ENCODE measurements at regions not wholly inside any gene's neighbourhood (a gene's known extent, or its start where the extent isn't known, plus 50 kb on each side); places are given as distances from the start of the nearest gene placed in this dataset.
A peak's percentile ranks its signal among the peaks of the same experiment; 100 is the strongest.

DNA sequence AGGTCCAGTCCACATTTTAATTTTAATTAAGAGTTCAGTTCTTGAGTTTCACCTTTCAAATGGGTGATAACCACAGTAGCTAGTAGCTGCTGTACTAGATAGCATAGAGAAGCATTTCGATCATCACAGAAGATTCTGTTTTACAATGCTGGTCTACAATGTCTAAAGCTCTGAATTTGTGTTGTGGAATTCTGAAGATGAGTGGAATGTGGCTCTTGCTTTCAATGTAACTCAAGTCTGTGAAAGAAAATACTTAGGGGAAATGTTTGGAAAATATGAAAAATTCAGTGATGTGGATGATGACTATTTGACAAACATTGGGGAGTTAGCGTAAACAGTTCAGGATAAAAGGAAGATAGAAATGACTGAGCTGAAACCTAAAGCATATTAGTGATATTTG lies 139.4 kb downstream of the GNAT3 start:
- H3F3A ChIP-seq (replicated peaks; ENCODE audit: low read depth), result no peaks in the 10 kb centered on the region
- Mint-ChIP-seq H3K27ac (no peak overlapping the region), H3K4me3 (no peak overlapping the region), H3K9me3 (peaks cover 7% of the 10 kb centered on the region; the same call in 2 of the 3 replicates), H3K36me3 (ENCODE audit: low read depth) (no peaks in the 10 kb centered on the region), H3K4me1 (peaks cover 4% of the 10 kb centered on the region; the same call in 2 of the 3 replicates), H3K27me3 (ENCODE audit: insufficient read depth, low read depth, poor library complexity) (peaks cover under 1% of the 10 kb centered on the region)
- no peaks in the 10 kb centered on the region for H3K79me2 ChIP-seq (replicated peaks; ENCODE audit: insufficient read depth)
- ATAC-seq (no peak), DNase-seq (ENCODE audit: low spot score) (peak; percentile 4)
- no peaks in the 10 kb centered on the region for H4K20me1 ChIP-seq (replicated peaks; ENCODE audit: insufficient read depth)
- no peaks in the 10 kb centered on the region for H3K36me3 ChIP-seq (ENCODE audit: insufficient read depth)
- no peak overlapping the region for H3K27ac ChIP-seq (ENCODE audit: low read depth)
- no peaks in the 10 kb centered on the region for H3K27me3 ChIP-seq (ENCODE audit: insufficient read depth)
- TF ChIP-seq ETS1 (IDR thresholded peaks at IDR 0.05), result no peak
- TF ChIP-seq, protein P1, sequence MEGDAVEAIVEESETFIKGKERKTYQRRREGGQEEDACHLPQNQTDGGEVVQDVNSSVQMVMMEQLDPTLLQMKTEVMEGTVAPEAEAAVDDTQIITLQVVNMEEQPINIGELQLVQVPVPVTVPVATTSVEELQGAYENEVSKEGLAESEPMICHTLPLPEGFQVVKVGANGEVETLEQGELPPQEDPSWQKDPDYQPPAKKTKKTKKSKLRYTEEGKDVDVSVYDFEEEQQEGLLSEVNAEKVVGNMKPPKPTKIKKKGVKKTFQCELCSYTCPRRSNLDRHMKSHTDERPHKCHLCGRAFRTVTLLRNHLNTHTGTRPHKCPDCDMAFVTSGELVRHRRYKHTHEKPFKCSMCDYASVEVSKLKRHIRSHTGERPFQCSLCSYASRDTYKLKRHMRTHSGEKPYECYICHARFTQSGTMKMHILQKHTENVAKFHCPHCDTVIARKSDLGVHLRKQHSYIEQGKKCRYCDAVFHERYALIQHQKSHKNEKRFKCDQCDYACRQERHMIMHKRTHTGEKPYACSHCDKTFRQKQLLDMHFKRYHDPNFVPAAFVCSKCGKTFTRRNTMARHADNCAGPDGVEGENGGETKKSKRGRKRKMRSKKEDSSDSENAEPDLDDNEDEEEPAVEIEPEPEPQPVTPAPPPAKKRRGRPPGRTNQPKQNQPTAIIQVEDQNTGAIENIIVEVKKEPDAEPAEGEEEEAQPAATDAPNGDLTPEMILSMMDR (conservative IDR thresholded peaks at IDR 0.05; ENCODE audit: low read depth in 2 of 2), result no peak
- no peak overlapping the region for H3K4me3 ChIP-seq
- H3K9me2 ChIP-seq (ENCODE audit: insufficient read depth), result no peaks in the 10 kb centered on the region
- H2AFZ ChIP-seq, result no peak overlapping the region
- H3K4me2 ChIP-seq, result no peak overlapping the region
- H3K4me1 ChIP-seq (ENCODE audit: insufficient read depth), result no peaks in the 10 kb centered on the region

DNA sequence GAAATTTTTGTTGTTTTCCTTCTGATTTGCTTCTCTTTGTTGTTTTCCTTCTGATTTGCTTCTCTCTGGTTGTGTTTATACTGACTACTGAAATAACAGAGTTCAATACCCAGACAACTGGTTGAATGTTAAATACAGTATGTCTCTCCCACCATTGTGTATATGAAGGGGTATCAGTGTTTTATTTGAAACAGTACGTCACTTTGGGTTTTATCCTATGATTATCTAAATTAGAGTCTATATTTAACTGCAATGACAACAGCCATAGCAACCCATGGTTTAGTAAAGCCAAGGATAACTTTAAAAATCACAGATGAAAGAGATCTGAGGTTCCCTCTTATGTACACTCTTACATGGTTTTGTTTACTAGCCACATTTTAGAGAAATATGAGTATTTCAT lies 141.3 kb downstream of the GNAT3 start:
- H3K27me3 ChIP-seq (ENCODE audit: insufficient read depth), result no peaks in the 10 kb centered on the region
- DNase-seq (ENCODE audit: low spot score) (no peak), ATAC-seq (no peak)
- H3K4me1 ChIP-seq (ENCODE audit: insufficient read depth), result no peaks in the 10 kb centered on the region
- no peak overlapping the region for H2AFZ ChIP-seq
- H3K4me3 ChIP-seq, result no peak overlapping the region
- no peaks in the 10 kb centered on the region for H3K79me2 ChIP-seq (replicated peaks; ENCODE audit: insufficient read depth)
- no peaks in the 10 kb centered on the region for H4K20me1 ChIP-seq (replicated peaks; ENCODE audit: insufficient read depth)
- no peaks in the 10 kb centered on the region for H3F3A ChIP-seq (replicated peaks; ENCODE audit: low read depth)
- no peaks in the 10 kb centered on the region for H3K36me3 ChIP-seq (ENCODE audit: insufficient read depth)
- H3K9me2 ChIP-seq (ENCODE audit: insufficient read depth), result no peaks in the 10 kb centered on the region
- Mint-ChIP-seq H3K36me3 (ENCODE audit: low read depth) (no peaks in the 10 kb centered on the region), H3K27ac (no peak overlapping the region), H3K9me3 (peaks cover 11% of the 10 kb centered on the region), H3K4me3 (no peak overlapping the region), H3K4me1 (peaks cover 4% of the 10 kb centered on the region; the same call in 2 of the 3 replicates), H3K27me3 (ENCODE audit: insufficient read depth, low read depth, poor library complexity) (no peaks in the 10 kb centered on the region)
- TF ChIP-seq REST (IDR thresholded peaks at IDR 0.05; ENCODE audit: unreplicated experiment) (no peak), ZNF114 (CRISPR knock-in tag; IDR thresholded peaks at IDR 0.05) (no peak), CREB1 (CRISPR knock-in tag; IDR thresholded peaks at IDR 0.05; ENCODE audit: low read depth) (no peak)
- H3K4me2 ChIP-seq, result no peak overlapping the region
- H3K27ac ChIP-seq (ENCODE audit: low read depth), result no peak overlapping the region

All from GM23338 (cell line).